ENCODE measurements at regions not wholly inside any gene's neighbourhood (a gene's known extent, or its start where the extent isn't known, plus 50 kb on each side); places are given as distances from the start of the nearest gene placed in this dataset.

- ATAC-seq (no peak), DNase-seq (ENCODE audit: low spot score in 2 of 2) (no peak)
- no peak overlapping the region for H3K4me3 Mint-ChIP-seq
- H3K36me3 Mint-ChIP-seq = no peaks in the 10 kb centered on the region
- no peaks in the 10 kb centered on the region for H3K4me1 Mint-ChIP-seq
- peaks cover 14% of the 10 kb centered on the region for H3K9me3 Mint-ChIP-seq
- no peak overlapping the region for H3K27ac Mint-ChIP-seq
Observed at GRCh38 chr4:27616166-27616565, 755.5 kb downstream of the STIM2 start.

GRCh38 chr4:27619435-27619834 lies 758.8 kb downstream of the STIM2 start:
- Mint-ChIP-seq H3K9me3 (peaks cover 12% of the 10 kb centered on the region), H3K27ac (no peak overlapping the region), H3K4me3 (no peak overlapping the region), H3K36me3 (no peaks in the 10 kb centered on the region), H3K4me1 (no peaks in the 10 kb centered on the region)
- ATAC-seq (no peak), DNase-seq (ENCODE audit: low spot score in 2 of 2) (no peak)

- no peak overlapping the region for H3K4me3 Mint-ChIP-seq
Observed at GRCh38 chr4:27620886-27621285, 760.2 kb downstream of the STIM2 start.

DNA sequence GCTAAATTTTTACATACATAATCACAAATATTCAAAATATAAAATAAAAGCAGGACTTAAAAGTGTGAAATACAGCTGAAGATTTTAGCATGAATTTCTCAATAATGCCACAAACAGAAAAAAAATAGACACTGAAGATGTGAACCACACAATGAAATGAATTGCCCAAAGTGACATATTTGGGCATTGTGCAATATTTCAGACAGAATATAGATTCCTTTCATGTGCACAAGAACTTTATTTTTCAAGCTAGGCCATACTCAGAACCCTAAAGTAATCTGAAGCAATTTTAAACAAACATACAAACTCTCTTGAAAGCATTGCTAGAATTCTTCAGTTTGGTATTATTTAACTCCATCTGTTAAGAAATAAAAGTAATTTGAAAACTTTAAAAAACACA lies 764.1 kb downstream of the STIM2 start:
- peaks cover 14% of the 10 kb centered on the region for H3K9me3 Mint-ChIP-seq
- H3K36me3 Mint-ChIP-seq = no peaks in the 10 kb centered on the region
- no peak overlapping the region for H3K4me3 Mint-ChIP-seq
- DNase-seq (ENCODE audit: low spot score in 2 of 2) = no peak
- no peaks in the 10 kb centered on the region for H3K4me1 Mint-ChIP-seq
- no peak overlapping the region for H3K27ac Mint-ChIP-seq
- no peak for ATAC-seq

More at GRCh38 chr4:27620886-27621285, 760.2 kb downstream of the STIM2 start:
- Mint-ChIP-seq H3K4me1 (no peaks in the 10 kb centered on the region), H3K9me3 (peaks cover 12% of the 10 kb centered on the region), H3K36me3 (no peaks in the 10 kb centered on the region), H3K27ac (no peak overlapping the region)
- ATAC-seq (no peak), DNase-seq (ENCODE audit: low spot score in 2 of 2) (no peak)

GRCh38 chr4:27628609-27629008 lies 768.0 kb downstream of the STIM2 start:
- DNase-seq (ENCODE audit: low spot score in 2 of 2) (no peak), ATAC-seq (no peak)
- Mint-ChIP-seq H3K4me1 (no peaks in the 10 kb centered on the region), H3K9me3 (peaks cover 2% of the 10 kb centered on the region), H3K36me3 (no peaks in the 10 kb centered on the region), H3K27ac (no peak overlapping the region), H3K4me3 (no peak overlapping the region)

DNA sequence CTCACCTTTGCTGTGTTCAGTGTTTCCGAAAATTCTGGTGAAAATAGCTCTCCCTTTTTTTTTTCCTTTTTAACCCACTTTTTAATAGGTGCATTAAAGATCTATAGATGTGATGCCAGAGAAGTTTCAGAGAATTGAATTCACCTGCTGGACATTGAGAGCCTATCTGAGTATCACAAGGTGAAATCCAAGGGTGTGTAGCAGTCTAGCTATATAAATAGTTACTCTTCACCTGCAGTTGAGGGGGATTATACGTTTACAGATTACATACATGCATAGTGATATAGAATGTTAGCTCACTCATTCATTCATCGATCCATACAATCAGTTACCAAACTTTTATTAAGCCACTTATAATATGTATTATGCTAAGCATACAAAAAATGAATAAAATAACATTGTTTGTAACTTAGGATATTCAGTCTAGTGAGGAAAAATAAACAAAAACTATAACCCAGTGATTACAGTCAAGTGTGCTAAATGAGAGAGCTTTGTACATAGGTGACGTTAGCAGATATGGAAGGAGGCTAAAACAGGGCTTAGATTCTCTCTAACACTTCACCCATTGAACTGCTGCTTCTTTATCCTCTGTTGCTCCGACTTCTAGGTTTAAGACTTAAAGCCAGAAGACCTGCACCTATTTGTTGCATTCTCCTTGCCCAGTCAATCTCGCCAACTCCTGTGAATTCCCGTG lies 769.0 kb downstream of the STIM2 start:
- no peak for DNase-seq (ENCODE audit: low spot score in 2 of 2)
- Mint-ChIP-seq H3K4me1 (no peaks in the 10 kb centered on the region), H3K4me3 (no peak overlapping the region), H3K27ac (no peak overlapping the region), H3K36me3 (no peaks in the 10 kb centered on the region), H3K9me3 (peaks cover 2% of the 10 kb centered on the region)
- no peak for ATAC-seq

GRCh38 chr4:27635936-27636913 lies 775.6 kb downstream of the STIM2 start:
- ATAC-seq (no peak), DNase-seq (ENCODE audit: low spot score in 2 of 2) (no peak)
- peaks cover 8% of the 10 kb centered on the region for H3K9me3 Mint-ChIP-seq
- no peak overlapping the region for H3K27ac Mint-ChIP-seq
- H3K36me3 Mint-ChIP-seq = no peaks in the 10 kb centered on the region
- no peaks in the 10 kb centered on the region for H3K4me1 Mint-ChIP-seq
- no peak overlapping the region for H3K4me3 Mint-ChIP-seq

- H3K36me3 Mint-ChIP-seq = no peaks in the 10 kb centered on the region
Observed at GRCh38 chr4:27638163-27638915, 777.7 kb downstream of the STIM2 start.

DNA sequence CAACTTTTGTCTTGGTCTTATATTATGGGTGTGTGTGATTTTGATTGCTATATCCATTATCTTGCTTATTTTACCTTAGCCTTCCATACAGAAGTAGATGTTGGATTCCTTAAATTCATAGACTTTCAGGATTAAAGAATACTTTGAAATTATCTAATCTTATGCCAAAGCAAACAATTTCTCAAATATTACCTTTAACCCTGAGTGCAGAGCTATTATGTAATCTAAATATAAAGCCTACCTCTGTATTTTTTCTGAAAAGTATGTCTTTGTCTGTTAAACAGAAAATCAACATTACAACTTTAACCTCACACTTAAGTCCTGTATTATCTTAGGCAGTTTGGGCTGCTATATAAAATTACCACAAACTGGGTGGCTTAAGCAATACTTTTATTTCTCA lies 782.5 kb downstream of the STIM2 start:
- DNase-seq (ENCODE audit: low spot score in 2 of 2) (no peak), ATAC-seq (no peak)
- H3K9me3 Mint-ChIP-seq = peaks cover 9% of the 10 kb centered on the region
- H3K27ac Mint-ChIP-seq = no peak overlapping the region
- H3K4me3 Mint-ChIP-seq = no peak overlapping the region
- no peaks in the 10 kb centered on the region for H3K4me1 Mint-ChIP-seq
- H3K36me3 Mint-ChIP-seq = no peaks in the 10 kb centered on the region

More at GRCh38 chr4:27638163-27638915, 777.7 kb downstream of the STIM2 start:
- Mint-ChIP-seq H3K27ac (no peak overlapping the region), H3K4me3 (no peak overlapping the region), H3K9me3 (peaks cover 13% of the 10 kb centered on the region), H3K4me1 (no peaks in the 10 kb centered on the region)
- DNase-seq (ENCODE audit: low spot score in 2 of 2) = no peak
- no peak for ATAC-seq

DNA sequence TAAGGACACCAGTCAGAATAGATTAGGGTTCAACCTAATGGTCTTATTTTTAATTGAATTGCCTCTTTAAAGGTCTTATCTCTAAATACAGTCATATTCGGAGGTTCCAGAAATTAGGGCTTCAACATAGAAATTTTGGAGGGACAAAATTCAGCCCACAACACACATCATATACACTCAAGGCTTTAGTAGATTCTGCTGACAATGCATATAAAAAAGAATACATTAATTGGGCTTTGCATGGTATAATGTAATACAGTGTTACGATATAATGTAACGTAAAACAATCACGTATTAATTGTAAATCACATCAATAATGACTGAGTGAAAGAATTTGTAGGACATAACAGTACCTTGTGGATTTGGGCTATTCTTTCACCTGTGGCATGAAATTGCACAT lies 787.8 kb downstream of the STIM2 start:
- no peak overlapping the region for H3K27ac Mint-ChIP-seq
- no peak for DNase-seq (ENCODE audit: low spot score in 2 of 2)
- H3K9me3 Mint-ChIP-seq = peaks cover 3% of the 10 kb centered on the region
- no peaks in the 10 kb centered on the region for H3K36me3 Mint-ChIP-seq
- ATAC-seq = no peak
- no peaks in the 10 kb centered on the region for H3K4me1 Mint-ChIP-seq
- no peak overlapping the region for H3K4me3 Mint-ChIP-seq

GRCh38 chr4:27662426-27662825 lies 801.8 kb downstream of the STIM2 start:
- no peaks in the 10 kb centered on the region for H3K36me3 Mint-ChIP-seq

GRCh38 chr4:27666943-27667342 lies 806.3 kb downstream of the STIM2 start:
- peaks cover 6% of the 10 kb centered on the region for H3K9me3 Mint-ChIP-seq
- H3K36me3 Mint-ChIP-seq = no peaks in the 10 kb centered on the region
- ATAC-seq (no peak), DNase-seq (ENCODE audit: low spot score in 2 of 2) (no peak)
- no peak overlapping the region for H3K4me3 Mint-ChIP-seq
- H3K4me1 Mint-ChIP-seq = no peaks in the 10 kb centered on the region
- H3K27ac Mint-ChIP-seq = no peak overlapping the region

More at GRCh38 chr4:27662426-27662825, 801.8 kb downstream of the STIM2 start:
- DNase-seq (ENCODE audit: low spot score in 2 of 2) (no peak), ATAC-seq (no peak)
- Mint-ChIP-seq H3K4me1 (no peaks in the 10 kb centered on the region), H3K9me3 (no peaks in the 10 kb centered on the region), H3K4me3 (no peak overlapping the region), H3K27ac (no peak overlapping the region)

- H3K4me3 Mint-ChIP-seq = no peak overlapping the region
- no peak for ATAC-seq
- no peak overlapping the region for H3K27ac Mint-ChIP-seq
- H3K4me1 Mint-ChIP-seq = no peaks in the 10 kb centered on the region
- H3K9me3 Mint-ChIP-seq = peaks cover 6% of the 10 kb centered on the region
- no peak for DNase-seq (ENCODE audit: low spot score in 2 of 2)
- H3K36me3 Mint-ChIP-seq = no peaks in the 10 kb centered on the region
Observed at GRCh38 chr4:27668001-27668400, 807.4 kb downstream of the STIM2 start.

DNA sequence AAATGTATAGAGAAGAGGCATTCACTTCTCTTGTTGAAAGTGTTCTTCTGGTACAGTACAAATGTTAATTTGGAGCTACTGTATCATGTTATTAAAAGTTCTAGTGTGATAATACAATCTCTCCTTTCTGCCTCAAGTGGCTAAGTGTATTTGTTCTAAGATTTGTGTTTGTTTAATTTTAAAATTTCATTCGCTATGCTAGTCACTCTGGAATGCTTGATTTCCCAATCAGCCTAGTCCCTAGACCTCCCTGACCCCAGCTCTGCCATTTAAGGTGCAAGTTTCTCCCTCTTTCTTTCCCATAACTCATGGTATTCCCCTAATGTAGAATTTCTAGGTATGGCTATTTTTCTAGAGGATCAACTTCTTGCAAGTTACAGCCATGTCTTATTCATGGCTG lies 817.4 kb downstream of the STIM2 start:
- Mint-ChIP-seq H3K27ac (no peak overlapping the region), H3K36me3 (no peaks in the 10 kb centered on the region), H3K9me3 (peaks cover 7% of the 10 kb centered on the region), H3K4me1 (no peaks in the 10 kb centered on the region), H3K4me3 (no peak overlapping the region)
- DNase-seq (ENCODE audit: low spot score in 2 of 2) (no peak), ATAC-seq (no peak)

GRCh38 chr4:27684610-27685011 lies 824.0 kb downstream of the STIM2 start:
- H3K4me1 Mint-ChIP-seq = no peaks in the 10 kb centered on the region
- ATAC-seq (no peak), DNase-seq (ENCODE audit: low spot score in 2 of 2) (no peak)
- H3K9me3 Mint-ChIP-seq = peaks cover 8% of the 10 kb centered on the region
- H3K27ac Mint-ChIP-seq = no peak overlapping the region
- no peak overlapping the region for H3K4me3 Mint-ChIP-seq
- no peaks in the 10 kb centered on the region for H3K36me3 Mint-ChIP-seq
